OCI-LY3 (cell line): ENCODE measurements at regions not wholly inside any gene's neighbourhood (a gene's known extent, or its start where the extent isn't known, plus 50 kb on each side); places are given as distances from the start of the nearest gene placed in this dataset.

ENCODE experiments used
- EZH2phosphoT487 ChIP-seq: fragments of 200-600 bp; shearing (Covaris generic); IDR thresholded peaks from 2 replicates; pipeline ENCODE4 v1.6.1; 2018; ENCODE audit warnings: antibody characterized with exemption, mixed run types, low read depth
- TF ChIP-seq, protein P1 (sequence below): fragments of 200-600, 300-600 bp; sonication (generic); IDR thresholded peaks from 2 replicates; pipeline ENCODE4 v1.5.1; 2014; ENCODE audit warnings: antibody characterized with exemption, low read length, low read depth

DNA sequence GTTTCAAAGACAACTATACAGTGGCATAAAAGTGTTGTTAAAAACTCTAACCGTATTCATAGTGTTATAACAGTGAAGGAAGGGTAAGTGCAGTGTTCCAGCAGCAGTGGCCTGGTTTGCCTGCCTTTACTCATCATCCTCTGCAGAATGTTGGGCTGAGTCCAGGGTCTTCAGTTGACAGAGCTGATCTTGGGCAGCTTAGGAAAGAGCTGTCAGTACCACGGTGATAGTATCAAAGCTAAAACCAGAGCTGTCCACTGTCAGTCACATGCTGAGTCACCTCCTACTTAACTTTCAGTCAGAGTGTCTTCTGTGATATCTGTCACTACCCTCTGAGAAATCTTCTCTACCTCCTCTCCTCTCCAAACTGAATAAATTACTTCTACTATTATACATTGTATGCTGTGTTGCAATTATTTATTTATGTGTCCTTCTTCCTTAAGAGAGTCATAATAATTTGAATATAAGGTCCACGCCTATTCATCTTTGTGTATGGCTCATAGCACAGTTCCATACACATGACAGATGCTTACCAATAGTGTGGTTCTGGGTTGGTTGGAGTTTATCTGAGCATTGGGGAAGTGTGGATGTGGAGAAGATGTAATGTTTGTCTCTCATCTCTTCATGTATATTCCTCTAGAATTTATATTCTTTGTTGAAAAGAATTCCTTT lies 242.1 kb downstream of the ZIC1 start:
- TF ChIP-seq, protein P1, sequence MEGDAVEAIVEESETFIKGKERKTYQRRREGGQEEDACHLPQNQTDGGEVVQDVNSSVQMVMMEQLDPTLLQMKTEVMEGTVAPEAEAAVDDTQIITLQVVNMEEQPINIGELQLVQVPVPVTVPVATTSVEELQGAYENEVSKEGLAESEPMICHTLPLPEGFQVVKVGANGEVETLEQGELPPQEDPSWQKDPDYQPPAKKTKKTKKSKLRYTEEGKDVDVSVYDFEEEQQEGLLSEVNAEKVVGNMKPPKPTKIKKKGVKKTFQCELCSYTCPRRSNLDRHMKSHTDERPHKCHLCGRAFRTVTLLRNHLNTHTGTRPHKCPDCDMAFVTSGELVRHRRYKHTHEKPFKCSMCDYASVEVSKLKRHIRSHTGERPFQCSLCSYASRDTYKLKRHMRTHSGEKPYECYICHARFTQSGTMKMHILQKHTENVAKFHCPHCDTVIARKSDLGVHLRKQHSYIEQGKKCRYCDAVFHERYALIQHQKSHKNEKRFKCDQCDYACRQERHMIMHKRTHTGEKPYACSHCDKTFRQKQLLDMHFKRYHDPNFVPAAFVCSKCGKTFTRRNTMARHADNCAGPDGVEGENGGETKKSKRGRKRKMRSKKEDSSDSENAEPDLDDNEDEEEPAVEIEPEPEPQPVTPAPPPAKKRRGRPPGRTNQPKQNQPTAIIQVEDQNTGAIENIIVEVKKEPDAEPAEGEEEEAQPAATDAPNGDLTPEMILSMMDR = no peak
- no peak for TF ChIP-seq EZH2phosphoT487
